Renal cortical epithelial cell (primary cell): ENCODE measurements at regions not wholly inside any gene's neighbourhood (a gene's known extent, or its start where the extent isn't known, plus 50 kb on each side); places are given as distances from the start of the nearest gene placed in this dataset.
"Not testable (repeated sequence)": the region's sequence is repeated elsewhere in the genome, so short reads cannot be mapped to it uniquely, and the experiment has no call there.

Source experiments
- DNase-seq: peaks from one replicate; pipeline ENCODE4 v3.0.0-alpha.2; 2011; ENCODE audit warnings: low read depth

DNA sequence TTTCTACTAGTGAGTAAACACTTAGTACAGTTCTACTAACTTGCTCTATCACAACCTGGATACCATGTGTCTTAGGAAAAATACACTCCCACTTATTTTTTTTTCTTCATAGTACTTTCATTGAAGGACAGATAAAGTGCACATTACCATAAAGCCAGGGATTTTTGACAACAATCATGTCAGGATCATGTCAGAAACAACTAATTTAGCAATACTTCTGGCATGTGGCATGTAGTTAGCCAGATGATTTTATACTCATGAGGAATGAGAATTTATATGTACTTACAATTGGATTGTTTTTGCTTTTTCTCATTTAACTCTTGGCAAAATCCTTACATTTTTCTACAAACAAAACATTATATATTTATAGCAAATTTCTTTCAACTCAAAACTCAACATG lies 630.7 kb upstream of the GRM3 start:
- DNase-seq = no peak

- no peak for DNase-seq
Observed at GRCh38 chr7:86008898-86009297, 634.8 kb upstream of the GRM3 start.

- DNase-seq = no peak
Observed at GRCh38 chr7:86006909-86007308, 636.8 kb upstream of the GRM3 start.

GRCh38 chr7:86002858-86003257 lies 640.9 kb upstream of the GRM3 start:
- DNase-seq = no peak

GRCh38 chr7:85997515-85997914 lies 646.2 kb upstream of the GRM3 start:
- DNase-seq = no peak

- DNase-seq = no peak
Observed at GRCh38 chr7:85995101-85995500, 648.6 kb upstream of the GRM3 start.

- DNase-seq = no peak
Observed at GRCh38 chr7:85980740-85981139, 663.0 kb upstream of the GRM3 start.

GRCh38 chr7:85974176-85974575 lies 669.5 kb upstream of the GRM3 start:
- no peak for DNase-seq

DNA sequence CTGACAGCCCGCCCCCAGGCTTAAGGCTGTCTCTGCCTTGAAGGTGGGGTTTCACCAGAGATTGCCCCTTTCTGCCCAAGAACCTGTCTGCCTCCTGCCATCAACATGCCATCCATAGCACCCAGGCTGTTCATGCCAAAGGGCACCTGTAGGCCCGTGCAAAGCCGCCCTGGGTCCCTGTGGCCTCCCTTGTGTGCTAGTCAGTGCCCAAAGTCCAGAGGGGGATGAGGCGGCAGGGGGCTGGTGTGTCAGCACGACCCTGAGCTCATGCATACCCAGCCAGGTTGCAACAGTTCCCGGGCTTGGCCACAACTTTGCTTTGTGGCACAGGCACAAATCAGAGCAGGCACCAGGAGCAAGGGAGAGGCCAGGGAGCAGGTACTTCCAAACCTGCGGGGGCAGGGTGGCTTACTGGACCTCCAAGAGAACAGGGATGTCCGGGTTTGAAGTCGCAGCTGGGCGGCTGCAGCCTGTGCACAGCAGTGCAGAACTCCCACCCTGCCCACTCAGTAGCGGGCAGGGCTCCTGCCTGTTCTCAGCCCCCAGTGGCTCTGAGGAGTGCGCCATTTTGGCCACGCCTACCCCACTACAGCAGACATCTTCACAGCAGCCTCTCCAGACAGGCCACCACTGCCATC lies 671.1 kb upstream of the GRM3 start:
- DNase-seq = no peak

DNA sequence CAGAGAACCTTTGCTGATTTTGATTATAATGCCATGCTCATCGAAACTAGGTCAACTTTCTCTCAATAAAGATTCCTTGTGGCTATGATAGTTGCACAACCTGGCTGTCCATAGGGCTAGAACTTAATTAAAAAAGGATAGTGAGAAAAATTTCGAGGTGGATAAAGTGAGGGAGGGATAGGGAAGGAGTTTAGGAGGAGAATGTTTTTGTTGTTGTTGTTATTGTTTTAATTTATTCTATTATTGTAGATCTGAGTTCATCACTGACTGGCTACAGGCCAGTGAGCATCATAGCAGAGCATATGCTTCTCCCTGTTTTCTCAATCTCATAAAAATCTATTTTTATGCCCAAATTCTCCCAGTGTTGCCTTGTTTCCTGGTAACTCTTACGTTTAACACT lies 688.7 kb upstream of the GRM3 start:
- no peak for DNase-seq

DNA sequence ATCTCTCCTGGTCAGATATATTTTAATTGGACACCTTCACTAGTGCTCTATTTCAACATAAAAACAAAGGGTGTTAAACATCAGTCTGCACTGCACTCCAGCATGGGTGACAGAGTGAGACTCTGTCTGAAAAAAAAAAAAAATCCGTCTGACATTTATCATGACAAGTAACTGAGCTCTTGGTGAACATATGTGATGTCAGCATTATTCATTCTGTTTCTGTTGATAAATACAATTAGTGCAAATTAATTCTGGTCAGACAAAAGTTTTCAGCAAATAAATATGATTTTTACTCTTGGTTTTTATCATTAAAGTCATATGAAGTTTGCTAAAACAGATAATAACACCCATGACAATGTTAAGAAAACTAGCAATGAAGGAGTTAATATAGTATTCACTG lies 692.8 kb upstream of the GRM3 start:
- DNase-seq = no peak

DNA sequence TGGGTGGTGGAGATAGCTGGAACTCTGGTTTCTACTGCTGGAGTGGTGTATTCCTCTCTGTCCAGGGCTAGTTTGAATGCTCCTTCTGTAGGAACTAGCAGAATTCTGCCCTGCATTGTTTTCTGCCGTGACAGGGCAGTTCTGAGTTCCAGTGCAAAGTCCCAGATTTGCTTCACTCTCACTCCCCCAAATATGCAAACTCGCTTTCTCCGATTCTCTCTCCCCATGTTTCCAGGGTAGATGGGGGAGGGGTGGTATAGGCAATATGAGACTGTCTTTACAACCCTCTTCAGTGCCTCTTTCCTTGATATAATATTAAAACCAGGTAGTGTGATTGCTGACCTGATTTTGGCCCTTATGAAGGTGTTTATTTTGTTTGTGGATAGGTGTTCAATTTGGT lies 693.3 kb upstream of the GRM3 start:
- DNase-seq = no peak

DNA sequence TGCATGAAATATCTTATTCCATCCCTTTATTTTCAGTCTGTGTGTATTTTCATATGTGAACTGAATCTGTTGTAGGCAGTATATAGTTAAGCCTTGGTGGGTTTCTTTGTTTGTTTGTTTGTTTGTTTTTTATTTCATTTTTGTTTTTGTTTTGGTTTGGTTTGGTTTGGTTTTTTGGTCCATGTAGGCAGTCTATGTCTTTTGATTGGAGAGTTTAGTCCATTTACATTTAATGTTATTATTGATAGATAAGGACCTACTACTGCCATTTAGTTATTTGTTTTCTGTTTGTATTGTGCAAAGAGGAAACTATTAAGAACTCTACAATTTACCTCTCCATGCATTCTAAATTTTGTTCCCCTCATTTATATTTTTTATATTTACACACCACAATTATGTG lies 695.9 kb upstream of the GRM3 start:
- no peak for DNase-seq

DNA sequence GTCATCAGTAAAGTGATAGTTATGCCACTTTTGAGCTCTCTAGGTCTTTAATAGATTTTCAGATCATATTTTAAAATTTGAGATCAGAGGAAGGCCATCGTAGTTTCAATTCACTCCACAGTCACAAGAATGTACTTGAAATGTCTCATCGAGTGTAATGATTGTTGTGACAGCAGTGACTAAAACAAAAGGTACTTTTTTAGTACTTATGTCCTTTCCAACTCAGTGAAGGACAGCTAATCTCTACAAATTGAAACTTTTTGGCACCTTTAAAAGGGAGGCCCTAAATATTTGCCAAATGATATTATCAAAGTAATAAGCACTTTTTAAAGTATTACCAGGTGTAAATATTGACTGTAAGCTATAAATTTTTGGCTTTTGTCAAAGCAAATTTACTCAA lies 702.9 kb upstream of the GRM3 start:
- no peak for DNase-seq

GRCh38 chr7:85931919-85932318 lies 711.8 kb upstream of the GRM3 start:
- DNase-seq = no peak

DNA sequence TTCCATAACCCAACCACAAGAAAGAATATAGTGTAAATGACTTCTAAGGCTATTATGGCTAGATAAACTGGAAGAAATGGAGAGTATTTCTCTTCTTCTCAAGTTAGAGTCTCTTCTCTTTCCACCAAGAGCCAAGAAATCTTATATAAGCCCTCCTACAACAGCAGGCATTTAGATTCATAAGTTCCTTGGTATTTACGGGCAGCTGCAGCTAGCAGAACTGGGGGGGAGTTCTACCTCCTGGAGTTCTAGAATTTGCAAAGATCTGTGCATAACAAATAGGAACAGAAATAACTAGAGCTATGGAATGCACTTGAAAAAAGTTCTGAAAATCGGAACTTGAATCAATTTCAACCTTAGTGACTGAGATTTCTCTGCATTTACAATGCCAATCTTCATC lies 715.2 kb upstream of the GRM3 start:
- DNase-seq = no peak

DNA sequence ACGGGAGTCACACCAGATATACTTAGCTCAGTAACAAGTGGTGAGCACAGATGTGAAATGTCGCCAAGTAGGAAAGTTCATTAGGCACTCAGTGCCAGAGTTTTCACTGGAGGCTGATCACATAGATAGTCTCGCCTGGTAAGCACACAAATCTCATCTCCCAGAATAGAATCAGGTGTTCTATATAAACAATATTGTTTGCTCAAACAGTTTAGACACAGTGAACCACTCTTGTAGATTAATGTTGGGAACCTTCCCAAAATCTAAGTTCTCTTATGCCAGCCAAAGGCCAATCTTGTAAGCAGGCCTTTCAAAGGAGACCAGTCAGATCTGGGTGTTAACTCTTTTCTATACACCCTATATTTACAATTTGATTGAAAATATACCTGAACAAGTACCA lies 716.5 kb upstream of the GRM3 start:
- DNase-seq = no peak

DNA sequence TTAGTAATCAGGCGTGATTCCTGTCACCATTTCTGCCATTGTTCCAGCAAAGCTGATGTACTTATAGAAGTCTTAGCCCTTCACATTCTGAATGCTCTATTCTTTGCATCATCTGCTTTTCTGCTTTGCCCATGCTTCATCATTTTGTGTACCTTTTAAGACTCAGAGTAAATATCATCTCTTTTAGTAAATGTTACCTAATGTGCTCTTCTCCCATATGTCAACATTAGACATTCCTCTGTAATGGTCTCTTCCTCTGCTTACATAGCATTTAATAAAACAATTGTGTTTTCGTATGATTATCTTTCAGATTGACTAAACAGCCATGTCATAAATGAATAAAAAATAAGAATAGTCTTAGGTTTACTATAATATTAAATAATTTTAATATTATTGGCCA lies 719.6 kb upstream of the GRM3 start:
- no peak for DNase-seq

DNA sequence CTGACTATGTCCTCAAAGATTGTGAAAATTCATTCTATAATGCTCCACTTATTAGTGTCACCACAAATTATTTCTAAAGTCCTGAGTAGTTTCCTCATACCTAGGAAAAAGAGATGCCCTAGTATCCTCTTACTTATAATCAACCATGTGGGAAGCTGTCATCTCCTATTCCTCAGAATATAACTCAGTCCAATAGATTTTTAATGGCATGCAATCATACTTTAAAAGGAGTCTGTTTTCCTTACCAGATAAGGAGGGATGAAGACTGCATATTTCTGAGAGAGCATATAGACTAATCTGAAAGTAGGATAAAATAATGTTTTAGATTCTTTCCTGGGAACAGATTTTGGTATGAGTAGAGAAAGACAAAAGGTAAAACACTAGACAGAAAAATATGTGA lies 727.7 kb upstream of the GRM3 start:
- no peak for DNase-seq

- no peak for DNase-seq
Observed at GRCh38 chr7:85914437-85914836, 727.6 kb upstream of the SEMA3D start.

GRCh38 chr7:85908051-85908450 lies 721.2 kb upstream of the SEMA3D start:
- DNase-seq = no peak

DNA sequence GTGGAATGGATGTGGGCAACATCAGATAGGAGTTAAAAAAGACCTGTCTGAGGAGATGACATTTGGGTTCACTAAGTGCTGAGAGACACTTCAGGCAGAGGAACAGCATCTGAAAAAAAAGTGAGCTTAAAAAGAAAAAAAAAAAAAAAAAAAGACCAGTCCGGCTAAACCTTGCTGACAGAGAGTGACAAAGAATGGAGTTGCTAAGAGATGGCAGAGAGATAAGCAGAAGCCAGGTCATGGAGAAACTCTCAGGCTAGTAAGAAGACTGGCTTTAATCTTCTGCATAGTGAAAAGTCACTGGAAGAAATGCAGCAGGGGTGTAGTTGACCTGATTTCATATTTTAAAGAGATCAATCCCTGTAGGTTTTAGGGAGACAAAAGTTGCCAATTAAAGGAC lies 711.1 kb upstream of the SEMA3D start:
- DNase-seq = no peak

DNA sequence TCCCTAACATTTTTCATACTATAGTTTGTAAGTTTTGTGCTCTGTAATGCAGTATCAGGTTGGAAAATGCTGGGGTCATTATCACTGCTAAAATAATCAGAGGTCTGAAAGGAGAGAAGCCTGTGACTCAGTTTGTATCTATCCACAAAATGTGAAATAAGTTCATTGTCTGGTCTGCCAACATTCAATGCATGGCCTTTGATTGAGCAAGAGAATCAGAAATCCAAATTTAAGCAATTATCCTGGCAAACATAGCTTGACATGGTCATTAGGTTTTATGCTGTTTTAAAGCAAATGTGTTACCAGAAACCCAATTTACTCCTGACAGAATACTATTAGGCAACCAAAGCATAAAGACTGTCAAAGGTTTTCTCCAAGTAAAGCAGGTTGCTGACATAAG lies 709.7 kb upstream of the SEMA3D start:
- peak; percentile 2 for DNase-seq

DNA sequence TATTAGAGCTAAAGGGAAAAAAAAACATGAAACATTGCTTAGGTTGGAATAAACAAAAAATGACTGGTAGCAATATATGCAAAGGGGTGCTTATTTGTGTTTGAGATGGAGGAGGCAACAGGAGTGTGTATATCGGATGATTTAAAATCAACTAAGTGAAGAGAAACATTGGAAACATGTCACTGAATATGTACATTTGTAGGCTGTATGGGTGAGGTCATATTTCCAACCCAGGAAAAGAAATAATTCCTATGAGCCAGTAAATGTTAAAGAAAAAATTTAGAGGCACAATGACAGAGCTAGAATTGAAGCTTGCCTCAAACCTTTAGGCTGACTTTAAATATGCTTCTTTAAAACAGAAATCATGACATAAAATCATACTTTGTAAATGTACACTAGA lies 709.0 kb upstream of the SEMA3D start:
- DNase-seq = no peak

GRCh38 chr7:85891900-85892299 lies 705.0 kb upstream of the SEMA3D start:
- not testable (repeated sequence) for DNase-seq
